Panc1 (cell line): ENCODE measurements at regions not wholly inside any gene's neighbourhood (a gene's known extent, or its start where the extent isn't known, plus 50 kb on each side); places are given as distances from the start of the nearest gene placed in this dataset.

Experiments
- CTCF ChIP-seq: fragments of 450-650 bp; IDR thresholded peaks from 2 replicates; pipeline ENCODE4 v1.5.1; 2017; ENCODE audit warnings: mild to moderate bottlenecking
- POLR2AphosphoS5 ChIP-seq: IDR thresholded peaks from 2 replicates; pipeline ENCODE4 v1.6.1; 2012; ENCODE audit warnings: mild to moderate bottlenecking, low read depth, low read length, moderate library complexity
- REST ChIP-seq, 2 experiments: IDR thresholded peaks; 2 replicates each; pipeline ENCODE4 v1.6.1; 2011 to 2012; ENCODE audit warnings: low read depth in 2 of 2, control low read depth in 1 of 2, low read length in 1 of 2, mild to moderate bottlenecking in 1 of 2, moderate library complexity in 1 of 2; ENCODE audit not compliant: insufficient read depth in 1 of 2
- SIN3A ChIP-seq: IDR thresholded peaks from 2 replicates; pipeline ENCODE4 v1.6.1; 2012; ENCODE audit warnings: low read depth, mild to moderate bottlenecking, low read length, moderate library complexity, borderline replicate concordance; ENCODE audit not compliant: insufficient read depth
- TCF7L2 ChIP-seq: IDR thresholded peaks from 2 replicates; pipeline ENCODE4 v1.6.1; 2011; ENCODE audit warnings: mild to moderate bottlenecking, low read depth, low read length, inconsistent platforms

- TF ChIP-seq CTCF: no peak
- TF ChIP-seq SIN3A: no peak
- no peak for TF ChIP-seq POLR2AphosphoS5
- TF ChIP-seq REST (IDR thresholded peaks at IDR 0.05; ENCODE audit: insufficient read depth in 1 of 2, low read depth in 2 of 2, low read length in 1 of 2): no peak
- TF ChIP-seq TCF7L2: no peak
Observed at GRCh38 chr18:49663899-49664890, 102.3 kb downstream of the LIPG start.
